CD4-positive, alpha-beta T cell treated with Interleukin-10 for 1 hour (primary cell): ENCODE measurements at regions not wholly inside any gene's neighbourhood (a gene's known extent, or its start where the extent isn't known, plus 50 kb on each side); places are given as distances from the start of the nearest gene placed in this dataset.

Source experiments
- DNase-seq: peaks from one replicate; pipeline ENCODE4 v3.0.0-alpha.2; 2020

- no peak for DNase-seq
Measured at GRCh38 chr6:8275667-8276066, 159.7 kb downstream of the SLC35B3 start.

GRCh38 chr6:8274226-8274625 lies 161.1 kb downstream of the SLC35B3 start:
- DNase-seq, result no peak

- no peak for DNase-seq
Measured at GRCh38 chr6:8269872-8270454, 165.4 kb downstream of the SLC35B3 start.

GRCh38 chr6:8269094-8269493 lies 166.3 kb downstream of the SLC35B3 start:
- no peak for DNase-seq

- no peak for DNase-seq
Measured at GRCh38 chr6:8268606-8269005, 166.3 kb upstream of the EEF1E1 start.

GRCh38 chr6:8268156-8268555 lies 165.8 kb upstream of the EEF1E1 start:
- no peak for DNase-seq

- DNase-seq, result no peak
Measured at GRCh38 chr6:8260610-8261009, 158.3 kb upstream of the EEF1E1 start.

GRCh38 chr6:8246403-8246802 lies 144.1 kb upstream of the EEF1E1 start:
- DNase-seq, result no peak

GRCh38 chr6:8245726-8246125 lies 143.4 kb upstream of the EEF1E1 start:
- no peak for DNase-seq

GRCh38 chr6:8243475-8243874 lies 141.1 kb upstream of the EEF1E1 start:
- no peak for DNase-seq

- no peak for DNase-seq
Measured at GRCh38 chr6:8242885-8243284, 140.5 kb upstream of the EEF1E1 start.

GRCh38 chr6:8240301-8240700 lies 138.0 kb upstream of the EEF1E1 start:
- no peak for DNase-seq

GRCh38 chr6:8238773-8239683 lies 136.7 kb upstream of the EEF1E1 start:
- no peak for DNase-seq

- no peak for DNase-seq
Measured at GRCh38 chr6:8237668-8238067, 135.3 kb upstream of the EEF1E1 start.

GRCh38 chr6:8236956-8237355 lies 134.6 kb upstream of the EEF1E1 start:
- DNase-seq, result no peak

- no peak for DNase-seq
Measured at GRCh38 chr6:8234321-8234720, 132.0 kb upstream of the EEF1E1 start.

GRCh38 chr6:8231956-8232355 lies 129.6 kb upstream of the EEF1E1 start:
- DNase-seq, result no peak

- DNase-seq, result no peak
Measured at GRCh38 chr6:8229915-8230756, 127.8 kb upstream of the EEF1E1 start.

- no peak for DNase-seq
Measured at GRCh38 chr6:8225113-8225512, 122.8 kb upstream of the EEF1E1 start.

- no peak for DNase-seq
Measured at GRCh38 chr6:8223678-8224077, 121.3 kb upstream of the EEF1E1 start.

- peak; percentile 49 for DNase-seq
Measured at GRCh38 chr6:8219352-8219943, 117.1 kb upstream of the EEF1E1 start.

- DNase-seq, result no peak
Measured at GRCh38 chr6:8218861-8219260, 116.5 kb upstream of the EEF1E1 start.

GRCh38 chr6:8215631-8216030 lies 113.3 kb upstream of the EEF1E1 start:
- no peak for DNase-seq
